Testis (tissue), 2 donors: ENCODE measurements at regions not wholly inside any gene's neighbourhood (a gene's known extent, or its start where the extent isn't known, plus 50 kb on each side); places are given as distances from the start of the nearest gene placed in this dataset.

ENCODE experiments used
- DNase-seq: peaks from one replicate; pipeline ENCODE4 v3.0.0-alpha.2; 2019
- H3K27ac ChIP-seq, 2 donors: fragments of 200-600 bp; sonication (generic); one replicate each; pipeline ENCODE4 v1.5.1; 2019
- H3K27me3 ChIP-seq: fragments of 200-600 bp; sonication (generic); one replicate; pipeline ENCODE4 v1.5.1; 2019
- H3K36me3 ChIP-seq: fragments of 200-600 bp; sonication (generic); one replicate; pipeline ENCODE4 v1.5.1; 2017; ENCODE audit warnings: low read depth; ENCODE audit errors: missing control alignments
- H3K4me1 ChIP-seq: fragments of 200-600 bp; sonication (generic); one replicate; pipeline ENCODE4 v1.5.1; 2019
- H3K4me3 ChIP-seq, 2 donors: fragments of 200-600 bp; sonication (generic); one replicate each; pipeline ENCODE4 v1.5.1; 2017 to 2019
- H3K9me3 ChIP-seq: fragments of 200-600 bp; sonication (generic); one replicate; pipeline ENCODE4 v1.5.1; 2017
- CTCF ChIP-seq, 3 experiments: fragments of 450-650 bp in 2 of 3; fragments of 200-600 bp in 1 of 3; sonication (generic) in 1 of 3; IDR thresholded peaks; one replicate each; pipeline ENCODE4 v1.5.1; 2016 to 2019; ENCODE audit warnings: antibody characterized with exemption in 3 of 3, mild to moderate bottlenecking in 2 of 3, moderate library complexity in 1 of 3
- POLR2A ChIP-seq: fragments of 450-650 bp; IDR thresholded peaks from one replicate; pipeline ENCODE4 v1.6.1; 2017; ENCODE audit warnings: antibody characterized with exemption, mild to moderate bottlenecking, moderate library complexity
- WGBS, 2 donors: methylation state at CpG; one replicate each; pipeline ENCODE4 v1.1.5; 2018; 5-methylcytosine and 5-hydroxymethylcytosine counted together
- intact Hi-C: fragments of 100-400 bp; cut with DNase I; formaldehyde crosslinking; loops from one replicate; pipeline ENCODE4 v1.15.1; 2023; ENCODE audit warnings: low total_unique reads

GRCh38 chr20:16205507-16205906 lies 367.7 kb downstream of the KIF16B start:
- H3K36me3 ChIP-seq: no peaks in the 10 kb centered on the region
- intact Hi-C loops: no loop called here
- DNase-seq: no peak
- no peak overlapping the region for H3K27ac ChIP-seq
- WGBS, 2 donors: 74 to 91% methylated on average over 2 of the region's 2 CpGs
- H3K9me3 ChIP-seq: no peaks in the 10 kb centered on the region
- H3K4me1 ChIP-seq: no peaks in the 10 kb centered on the region
- no peak overlapping the region for H3K4me3 ChIP-seq
- no peak for TF ChIP-seq CTCF (IDR thresholded peaks at IDR 0.05)
- no peak for TF ChIP-seq POLR2A
- no peaks in the 10 kb centered on the region for H3K27me3 ChIP-seq

GRCh38 chr20:16203096-16203495 lies 370.2 kb downstream of the KIF16B start:
- no peak for DNase-seq
- intact Hi-C loops: no loop called here
- H3K36me3 ChIP-seq: no peaks in the 10 kb centered on the region
- no peak overlapping the region for H3K4me3 ChIP-seq
- TF ChIP-seq POLR2A: no peak
- TF ChIP-seq CTCF (IDR thresholded peaks at IDR 0.05): no peak
- no peak overlapping the region for H3K27ac ChIP-seq
- H3K9me3 ChIP-seq: no peaks in the 10 kb centered on the region
- no peaks in the 10 kb centered on the region for H3K4me1 ChIP-seq
- H3K27me3 ChIP-seq: no peaks in the 10 kb centered on the region

- Histone ChIP-seq H3K36me3 (no peaks in the 10 kb centered on the region), H3K4me3 (no peak overlapping the region), H3K27me3 (no peaks in the 10 kb centered on the region), H3K9me3 (no peaks in the 10 kb centered on the region), H3K4me1 (no peaks in the 10 kb centered on the region), H3K27ac (no peak overlapping the region)
- intact Hi-C loops: no loop called here
- WGBS, 2 donors: 69 to 73% methylated on average over 4 of the region's 4 CpGs
- no peak for DNase-seq
- TF ChIP-seq POLR2A: no peak
- no peak for TF ChIP-seq CTCF (IDR thresholded peaks at IDR 0.05)
Observed at GRCh38 chr20:16201191-16201590, 372.1 kb downstream of the KIF16B start.

- H3K27me3 ChIP-seq: no peaks in the 10 kb centered on the region
- H3K36me3 ChIP-seq: no peaks in the 10 kb centered on the region
- H3K4me1 ChIP-seq: no peaks in the 10 kb centered on the region
- H3K27ac ChIP-seq: no peak overlapping the region
- no peaks in the 10 kb centered on the region for H3K9me3 ChIP-seq
- WGBS, 2 donors: 87 to 91% methylated on average over 2 of the region's 2 CpGs
- no peak for DNase-seq
- intact Hi-C loops: no loop called here
- no peak overlapping the region for H3K4me3 ChIP-seq
- no peak for TF ChIP-seq POLR2A
- TF ChIP-seq CTCF (IDR thresholded peaks at IDR 0.05): no peak
Observed at GRCh38 chr20:16197696-16198095, 375.6 kb downstream of the KIF16B start.

- no peaks in the 10 kb centered on the region for H3K9me3 ChIP-seq
- peaks cover 4% of the 10 kb centered on the region for H3K4me1 ChIP-seq
- DNase-seq: no peak
Observed at GRCh38 chr20:16195671-16196070, 377.6 kb downstream of the KIF16B start.

More at GRCh38 chr20:16195671-16196070, 377.6 kb downstream of the KIF16B start:
- no peak for TF ChIP-seq CTCF (IDR thresholded peaks at IDR 0.05)
- no peak for TF ChIP-seq POLR2A
- no peak overlapping the region for H3K4me3 ChIP-seq
- intact Hi-C loops: no loop called here
- no peaks in the 10 kb centered on the region for H3K27me3 ChIP-seq
- H3K36me3 ChIP-seq: no peaks in the 10 kb centered on the region
- no peak overlapping the region for H3K27ac ChIP-seq
